ENCODE measurements at regions not wholly inside any gene's neighbourhood (a gene's known extent, or its start where the extent isn't known, plus 50 kb on each side); places are given as distances from the start of the nearest gene placed in this dataset.

DNA sequence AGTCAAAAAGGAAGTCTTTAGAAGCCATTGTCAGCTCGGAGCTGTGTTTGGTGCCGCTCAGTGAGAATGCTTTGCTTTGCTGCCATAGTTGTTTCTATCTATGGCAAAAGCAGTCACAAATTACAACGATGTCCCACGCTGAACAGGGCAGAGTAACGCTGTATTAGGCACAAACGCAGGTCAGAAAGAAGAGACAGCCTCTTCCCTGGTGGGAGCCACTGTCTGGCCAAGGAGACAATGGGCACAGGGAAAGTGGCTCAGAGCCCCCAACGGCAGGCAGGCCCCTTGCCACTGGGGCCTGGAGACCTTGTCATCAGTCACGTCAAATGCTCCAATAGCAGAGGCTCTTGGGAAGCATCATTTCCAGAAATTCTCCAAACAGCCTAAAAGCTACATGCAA lies 244.2 kb downstream of the TEX29 start:
- peaks cover 2% of the 10 kb centered on the region for H3K27me3 Mint-ChIP-seq (ENCODE audit: insufficient read depth, low read depth, poor library complexity)
- Histone ChIP-seq H3K27ac (ENCODE audit: low read depth) (no peak overlapping the region), H3K27me3 (ENCODE audit: insufficient read depth) (no peaks in the 10 kb centered on the region), H3K36me3 (ENCODE audit: insufficient read depth) (no peaks in the 10 kb centered on the region), H3K4me1 (ENCODE audit: insufficient read depth) (no peaks in the 10 kb centered on the region), H3K4me3 (no peak overlapping the region), H2AFZ (no peak overlapping the region), H3K9me2 (ENCODE audit: insufficient read depth) (no peaks in the 10 kb centered on the region), H3F3A (replicated peaks; ENCODE audit: low read depth) (no peaks in the 10 kb centered on the region), H4K20me1 (replicated peaks; ENCODE audit: insufficient read depth) (no peaks in the 10 kb centered on the region), H3K79me2 (replicated peaks; ENCODE audit: insufficient read depth) (no peaks in the 10 kb centered on the region), H3K4me2 (no peak overlapping the region)
- H3K27ac Mint-ChIP-seq = no peak overlapping the region
- peaks cover 16% of the 10 kb centered on the region for H3K9me3 Mint-ChIP-seq
- TF ChIP-seq, protein P1, sequence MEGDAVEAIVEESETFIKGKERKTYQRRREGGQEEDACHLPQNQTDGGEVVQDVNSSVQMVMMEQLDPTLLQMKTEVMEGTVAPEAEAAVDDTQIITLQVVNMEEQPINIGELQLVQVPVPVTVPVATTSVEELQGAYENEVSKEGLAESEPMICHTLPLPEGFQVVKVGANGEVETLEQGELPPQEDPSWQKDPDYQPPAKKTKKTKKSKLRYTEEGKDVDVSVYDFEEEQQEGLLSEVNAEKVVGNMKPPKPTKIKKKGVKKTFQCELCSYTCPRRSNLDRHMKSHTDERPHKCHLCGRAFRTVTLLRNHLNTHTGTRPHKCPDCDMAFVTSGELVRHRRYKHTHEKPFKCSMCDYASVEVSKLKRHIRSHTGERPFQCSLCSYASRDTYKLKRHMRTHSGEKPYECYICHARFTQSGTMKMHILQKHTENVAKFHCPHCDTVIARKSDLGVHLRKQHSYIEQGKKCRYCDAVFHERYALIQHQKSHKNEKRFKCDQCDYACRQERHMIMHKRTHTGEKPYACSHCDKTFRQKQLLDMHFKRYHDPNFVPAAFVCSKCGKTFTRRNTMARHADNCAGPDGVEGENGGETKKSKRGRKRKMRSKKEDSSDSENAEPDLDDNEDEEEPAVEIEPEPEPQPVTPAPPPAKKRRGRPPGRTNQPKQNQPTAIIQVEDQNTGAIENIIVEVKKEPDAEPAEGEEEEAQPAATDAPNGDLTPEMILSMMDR (conservative IDR thresholded peaks at IDR 0.05; ENCODE audit: low read depth in 2 of 2) = no peak
- no peak for TF ChIP-seq CREB1 (CRISPR knock-in tag; IDR thresholded peaks at IDR 0.05; ENCODE audit: low read depth)
- no peak for TF ChIP-seq STAT1 (IDR thresholded peaks at IDR 0.05; ENCODE audit: unreplicated experiment)
- no peak for TF ChIP-seq NANOG (IDR thresholded peaks at IDR 0.05; ENCODE audit: borderline replicate concordance)
- TF ChIP-seq, protein P2, sequence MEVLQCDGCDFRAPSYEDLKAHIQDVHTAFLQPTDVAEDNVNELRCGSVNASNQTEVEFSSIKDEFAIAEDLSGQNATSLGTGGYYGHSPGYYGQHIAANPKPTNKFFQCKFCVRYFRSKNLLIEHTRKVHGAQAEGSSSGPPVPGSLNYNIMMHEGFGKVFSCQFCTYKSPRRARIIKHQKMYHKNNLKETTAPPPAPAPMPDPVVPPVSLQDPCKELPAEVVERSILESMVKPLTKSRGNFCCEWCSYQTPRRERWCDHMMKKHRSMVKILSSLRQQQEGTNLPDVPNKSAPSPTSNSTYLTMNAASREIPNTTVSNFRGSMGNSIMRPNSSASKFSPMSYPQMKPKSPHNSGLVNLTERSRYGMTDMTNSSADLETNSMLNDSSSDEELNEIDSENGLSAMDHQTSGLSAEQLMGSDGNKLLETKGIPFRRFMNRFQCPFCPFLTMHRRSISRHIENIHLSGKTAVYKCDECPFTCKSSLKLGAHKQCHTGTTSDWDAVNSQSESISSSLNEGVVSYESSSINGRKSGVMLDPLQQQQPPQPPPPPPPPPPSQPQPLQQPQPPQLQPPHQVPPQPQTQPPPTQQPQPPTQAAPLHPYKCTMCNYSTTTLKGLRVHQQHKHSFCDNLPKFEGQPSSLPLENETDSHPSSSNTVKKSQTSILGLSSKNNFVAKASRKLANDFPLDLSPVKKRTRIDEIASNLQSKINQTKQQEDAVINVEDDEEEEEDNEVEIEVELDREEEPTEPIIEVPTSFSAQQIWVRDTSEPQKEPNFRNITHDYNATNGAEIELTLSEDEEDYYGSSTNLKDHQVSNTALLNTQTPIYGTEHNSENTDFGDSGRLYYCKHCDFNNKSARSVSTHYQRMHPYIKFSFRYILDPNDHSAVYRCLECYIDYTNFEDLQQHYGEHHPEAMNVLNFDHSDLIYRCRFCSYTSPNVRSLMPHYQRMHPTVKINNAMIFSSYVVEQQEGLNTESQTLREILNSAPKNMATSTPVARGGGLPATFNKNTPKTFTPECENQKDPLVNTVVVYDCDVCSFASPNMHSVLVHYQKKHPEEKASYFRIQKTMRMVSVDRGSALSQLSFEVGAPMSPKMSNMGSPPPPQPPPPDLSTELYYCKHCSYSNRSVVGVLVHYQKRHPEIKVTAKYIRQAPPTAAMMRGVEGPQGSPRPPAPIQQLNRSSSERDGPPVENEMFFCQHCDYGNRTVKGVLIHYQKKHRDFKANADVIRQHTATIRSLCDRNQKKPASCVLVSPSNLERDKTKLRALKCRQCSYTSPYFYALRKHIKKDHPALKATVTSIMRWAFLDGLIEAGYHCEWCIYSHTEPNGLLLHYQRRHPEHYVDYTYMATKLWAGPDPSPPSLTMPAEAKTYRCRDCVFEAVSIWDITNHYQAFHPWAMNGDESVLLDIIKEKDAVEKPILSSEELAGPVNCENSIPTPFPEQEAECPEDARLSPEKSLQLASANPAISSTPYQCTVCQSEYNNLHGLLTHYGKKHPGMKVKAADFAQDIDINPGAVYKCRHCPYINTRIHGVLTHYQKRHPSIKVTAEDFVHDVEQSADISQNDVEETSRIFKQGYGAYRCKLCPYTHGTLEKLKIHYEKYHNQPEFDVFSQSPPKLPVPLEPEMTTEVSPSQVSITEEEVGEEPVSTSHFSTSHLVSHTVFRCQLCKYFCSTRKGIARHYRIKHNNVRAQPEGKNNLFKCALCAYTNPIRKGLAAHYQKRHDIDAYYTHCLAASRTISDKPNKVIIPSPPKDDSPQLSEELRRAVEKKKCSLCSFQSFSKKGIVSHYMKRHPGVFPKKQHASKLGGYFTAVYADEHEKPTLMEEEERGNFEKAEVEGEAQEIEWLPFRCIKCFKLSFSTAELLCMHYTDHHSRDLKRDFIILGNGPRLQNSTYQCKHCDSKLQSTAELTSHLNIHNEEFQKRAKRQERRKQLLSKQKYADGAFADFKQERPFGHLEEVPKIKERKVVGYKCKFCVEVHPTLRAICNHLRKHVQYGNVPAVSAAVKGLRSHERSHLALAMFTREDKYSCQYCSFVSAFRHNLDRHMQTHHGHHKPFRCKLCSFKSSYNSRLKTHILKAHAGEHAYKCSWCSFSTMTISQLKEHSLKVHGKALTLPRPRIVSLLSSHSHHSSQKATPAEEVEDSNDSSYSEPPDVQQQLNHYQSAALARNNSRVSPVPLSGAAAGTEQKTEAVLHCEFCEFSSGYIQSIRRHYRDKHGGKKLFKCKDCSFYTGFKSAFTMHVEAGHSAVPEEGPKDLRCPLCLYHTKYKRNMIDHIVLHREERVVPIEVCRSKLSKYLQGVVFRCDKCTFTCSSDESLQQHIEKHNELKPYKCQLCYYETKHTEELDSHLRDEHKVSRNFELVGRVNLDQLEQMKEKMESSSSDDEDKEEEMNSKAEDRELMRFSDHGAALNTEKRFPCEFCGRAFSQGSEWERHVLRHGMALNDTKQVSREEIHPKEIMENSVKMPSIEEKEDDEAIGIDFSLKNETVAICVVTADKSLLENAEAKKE (CRISPR knock-in tag; IDR thresholded peaks at IDR 0.05) = no peak
- no peak for TF ChIP-seq EZH2 (IDR thresholded peaks at IDR 0.05; ENCODE audit: low read depth, unreplicated experiment)
- no peak for TF ChIP-seq REST (IDR thresholded peaks at IDR 0.05; ENCODE audit: unreplicated experiment)
- no peak for TF ChIP-seq JUNB (IDR thresholded peaks at IDR 0.05; ENCODE audit: unreplicated experiment)
- TF ChIP-seq POLR2AphosphoS5 (IDR thresholded peaks at IDR 0.05; ENCODE audit: low read depth) = no peak
- TF ChIP-seq, protein P3, sequence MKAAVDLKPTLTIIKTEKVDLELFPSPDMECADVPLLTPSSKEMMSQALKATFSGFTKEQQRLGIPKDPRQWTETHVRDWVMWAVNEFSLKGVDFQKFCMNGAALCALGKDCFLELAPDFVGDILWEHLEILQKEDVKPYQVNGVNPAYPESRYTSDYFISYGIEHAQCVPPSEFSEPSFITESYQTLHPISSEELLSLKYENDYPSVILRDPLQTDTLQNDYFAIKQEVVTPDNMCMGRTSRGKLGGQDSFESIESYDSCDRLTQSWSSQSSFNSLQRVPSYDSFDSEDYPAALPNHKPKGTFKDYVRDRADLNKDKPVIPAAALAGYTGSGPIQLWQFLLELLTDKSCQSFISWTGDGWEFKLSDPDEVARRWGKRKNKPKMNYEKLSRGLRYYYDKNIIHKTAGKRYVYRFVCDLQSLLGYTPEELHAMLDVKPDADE (IDR thresholded peaks at IDR 0.05) = no peak
- no peak for TF ChIP-seq EZH2phosphoT487 (IDR thresholded peaks at IDR 0.05; ENCODE audit: unreplicated experiment)
- TF ChIP-seq ZNF114 (CRISPR knock-in tag; IDR thresholded peaks at IDR 0.05) = no peak
- no peak for TF ChIP-seq ZNF331 (CRISPR knock-in tag; IDR thresholded peaks at IDR 0.05; ENCODE audit: low read depth)
- H3K4me1 Mint-ChIP-seq = peaks cover 8% of the 10 kb centered on the region; the same call in 2 of the 3 replicates
- no peaks in the 10 kb centered on the region; the same call in 2 of the 3 replicates for H3K36me3 Mint-ChIP-seq (ENCODE audit: low read depth)
- H3K4me3 Mint-ChIP-seq = no peak overlapping the region
- DNase-seq (ENCODE audit: low spot score) (no peak), ATAC-seq (no peak)

All from GM23338 (cell line).